ENCODE measurements at regions not wholly inside any gene's neighbourhood (a gene's known extent, or its start where the extent isn't known, plus 50 kb on each side); places are given as distances from the start of the nearest gene placed in this dataset.

GRCh38 chr9:28001096-28001495 lies 427.8 kb upstream of the C9orf72 start:
- TF ChIP-seq, protein P1, sequence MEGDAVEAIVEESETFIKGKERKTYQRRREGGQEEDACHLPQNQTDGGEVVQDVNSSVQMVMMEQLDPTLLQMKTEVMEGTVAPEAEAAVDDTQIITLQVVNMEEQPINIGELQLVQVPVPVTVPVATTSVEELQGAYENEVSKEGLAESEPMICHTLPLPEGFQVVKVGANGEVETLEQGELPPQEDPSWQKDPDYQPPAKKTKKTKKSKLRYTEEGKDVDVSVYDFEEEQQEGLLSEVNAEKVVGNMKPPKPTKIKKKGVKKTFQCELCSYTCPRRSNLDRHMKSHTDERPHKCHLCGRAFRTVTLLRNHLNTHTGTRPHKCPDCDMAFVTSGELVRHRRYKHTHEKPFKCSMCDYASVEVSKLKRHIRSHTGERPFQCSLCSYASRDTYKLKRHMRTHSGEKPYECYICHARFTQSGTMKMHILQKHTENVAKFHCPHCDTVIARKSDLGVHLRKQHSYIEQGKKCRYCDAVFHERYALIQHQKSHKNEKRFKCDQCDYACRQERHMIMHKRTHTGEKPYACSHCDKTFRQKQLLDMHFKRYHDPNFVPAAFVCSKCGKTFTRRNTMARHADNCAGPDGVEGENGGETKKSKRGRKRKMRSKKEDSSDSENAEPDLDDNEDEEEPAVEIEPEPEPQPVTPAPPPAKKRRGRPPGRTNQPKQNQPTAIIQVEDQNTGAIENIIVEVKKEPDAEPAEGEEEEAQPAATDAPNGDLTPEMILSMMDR (IDR thresholded peaks at IDR 0.05): no peak
- TF ChIP-seq POLR2A (IDR thresholded peaks at IDR 0.05): no peak
- no peak for TF ChIP-seq EP300 (IDR thresholded peaks at IDR 0.05)
- no peak for TF ChIP-seq POLR2AphosphoS5 (IDR thresholded peaks at IDR 0.05)

Measured in sigmoid colon (tissue), 4 donors.